Activated CD8-positive, alpha-beta T cell treated with anti-CD3 and anti-CD28 coated beads for 36 hours (primary cell): ENCODE measurements at regions not wholly inside any gene's neighbourhood (a gene's known extent, or its start where the extent isn't known, plus 50 kb on each side); places are given as distances from the start of the nearest gene placed in this dataset.
"Not testable (repeated sequence)": the region's sequence is repeated elsewhere in the genome, so short reads cannot be mapped to it uniquely, and the experiment has no call there.

Source experiments
- ATAC-seq: fragments of 200-7000 bp; cut with Tn5 transposase; one replicate; pipeline ENCODE4 v1.10.0; 2021; ENCODE audit warnings: mild to moderate bottlenecking, moderate library complexity
- CTCF ChIA-PET: fragments of 350-600 bp; sonication (Branson Sonifier 250); formaldehyde crosslinking; loops from one replicate; lab custom pipeline; 2021; ENCODE audit warnings: antibody characterized with exemption; lab: Charles Lee
- POLR2A ChIA-PET: fragments of 350-600 bp; sonication (Branson Sonifier 250); formaldehyde crosslinking; loops from one replicate; lab custom pipeline; 2021; ENCODE audit warnings: antibody characterized with exemption; lab: Charles Lee
- DNase-seq: peaks from one replicate; pipeline ENCODE4 v3.0.0-alpha.2; 2020
- H3K27ac Mint-ChIP-seq: one replicate; pipeline ENCODE4 v1.8.0; 2021; ENCODE audit warnings: mild to moderate bottlenecking, mixed read lengths
- H3K27me3 Mint-ChIP-seq: one replicate; pipeline ENCODE4 v1.8.0; 2021; ENCODE audit warnings: mixed read lengths
- H3K36me3 Mint-ChIP-seq: one replicate; pipeline ENCODE4 v1.8.0; 2021; ENCODE audit warnings: low read depth, mixed read lengths
- H3K4me1 Mint-ChIP-seq: one replicate; pipeline ENCODE4 v1.8.0; 2021; ENCODE audit warnings: low read depth, mixed read lengths
- H3K4me3 Mint-ChIP-seq: one replicate; pipeline ENCODE4 v1.8.0; 2021; ENCODE audit warnings: mild to moderate bottlenecking, moderate library complexity, mixed read lengths
- H3K9me3 Mint-ChIP-seq: one replicate; pipeline ENCODE4 v1.8.0; 2021; ENCODE audit warnings: mixed read lengths
- intact Hi-C: fragments of 100-400 bp; cut with micrococcal nuclease; formaldehyde crosslinking; loops from one replicate; pipeline ENCODE4 v1.10.0; 2022
- TF ChIP-seq, protein P1 (sequence below): fragments of 200-600 bp; IDR thresholded peaks from one replicate; pipeline ENCODE4 v1.8.0; 2022; ENCODE audit warnings: antibody characterized with exemption, mild to moderate bottlenecking

DNA sequence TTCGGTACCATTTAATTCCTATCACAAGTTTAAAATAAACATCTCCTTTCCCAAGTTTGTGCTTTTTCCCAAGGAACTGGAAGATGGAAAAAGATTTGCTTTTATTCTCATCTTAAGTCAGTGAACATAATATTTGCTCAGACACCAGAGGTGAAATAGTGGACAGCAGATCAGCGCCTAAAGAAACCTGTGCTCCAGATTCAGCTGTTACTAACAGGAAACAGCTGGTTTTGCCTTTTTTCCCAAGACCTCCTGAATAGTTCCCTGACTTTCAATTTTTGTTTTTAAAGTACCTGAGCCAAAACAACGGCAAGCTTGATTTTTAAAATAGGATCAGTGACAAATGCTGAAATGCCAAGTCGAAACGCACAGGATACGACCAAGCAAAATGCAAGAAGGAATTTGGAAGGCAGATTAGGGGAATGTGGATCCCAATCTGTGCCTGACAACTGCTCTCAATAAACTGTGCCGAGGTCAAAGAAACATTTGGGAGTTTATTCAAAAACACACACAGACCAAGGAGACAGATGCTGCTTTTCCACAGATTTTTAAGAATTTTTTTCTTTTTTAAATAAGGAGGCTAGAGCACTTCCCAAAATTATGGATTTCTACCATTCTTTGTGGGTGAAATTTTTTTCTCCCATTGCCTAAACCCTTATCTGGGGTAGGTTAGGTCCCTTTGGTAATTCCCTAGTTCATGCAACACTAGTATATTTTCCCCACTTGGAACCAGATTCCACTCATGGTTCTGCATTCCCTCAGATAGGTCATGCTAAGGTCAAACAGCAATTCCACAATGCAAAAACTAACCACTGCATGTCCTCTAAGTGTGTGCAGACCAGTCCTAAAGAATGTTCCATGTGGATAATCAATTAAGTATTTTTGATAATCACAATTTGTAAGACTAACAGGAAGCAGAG is 121.5 kb upstream of the PDE1A start:
- DNase-seq (no peak), ATAC-seq (no peak)
- intact Hi-C loops: no loop called here
- Mint-ChIP-seq H3K27ac (no peak overlapping the region), H3K36me3 (no peaks in the 10 kb centered on the region), H3K27me3 (no peaks in the 10 kb centered on the region), H3K4me1 (no peaks in the 10 kb centered on the region), H3K9me3 (no peaks in the 10 kb centered on the region), H3K4me3 (no peak overlapping the region)
- TF ChIP-seq, protein P1, sequence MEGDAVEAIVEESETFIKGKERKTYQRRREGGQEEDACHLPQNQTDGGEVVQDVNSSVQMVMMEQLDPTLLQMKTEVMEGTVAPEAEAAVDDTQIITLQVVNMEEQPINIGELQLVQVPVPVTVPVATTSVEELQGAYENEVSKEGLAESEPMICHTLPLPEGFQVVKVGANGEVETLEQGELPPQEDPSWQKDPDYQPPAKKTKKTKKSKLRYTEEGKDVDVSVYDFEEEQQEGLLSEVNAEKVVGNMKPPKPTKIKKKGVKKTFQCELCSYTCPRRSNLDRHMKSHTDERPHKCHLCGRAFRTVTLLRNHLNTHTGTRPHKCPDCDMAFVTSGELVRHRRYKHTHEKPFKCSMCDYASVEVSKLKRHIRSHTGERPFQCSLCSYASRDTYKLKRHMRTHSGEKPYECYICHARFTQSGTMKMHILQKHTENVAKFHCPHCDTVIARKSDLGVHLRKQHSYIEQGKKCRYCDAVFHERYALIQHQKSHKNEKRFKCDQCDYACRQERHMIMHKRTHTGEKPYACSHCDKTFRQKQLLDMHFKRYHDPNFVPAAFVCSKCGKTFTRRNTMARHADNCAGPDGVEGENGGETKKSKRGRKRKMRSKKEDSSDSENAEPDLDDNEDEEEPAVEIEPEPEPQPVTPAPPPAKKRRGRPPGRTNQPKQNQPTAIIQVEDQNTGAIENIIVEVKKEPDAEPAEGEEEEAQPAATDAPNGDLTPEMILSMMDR: no peak
- ChIA-PET POLR2A (no interaction called here), CTCF (no interaction called here)

DNA sequence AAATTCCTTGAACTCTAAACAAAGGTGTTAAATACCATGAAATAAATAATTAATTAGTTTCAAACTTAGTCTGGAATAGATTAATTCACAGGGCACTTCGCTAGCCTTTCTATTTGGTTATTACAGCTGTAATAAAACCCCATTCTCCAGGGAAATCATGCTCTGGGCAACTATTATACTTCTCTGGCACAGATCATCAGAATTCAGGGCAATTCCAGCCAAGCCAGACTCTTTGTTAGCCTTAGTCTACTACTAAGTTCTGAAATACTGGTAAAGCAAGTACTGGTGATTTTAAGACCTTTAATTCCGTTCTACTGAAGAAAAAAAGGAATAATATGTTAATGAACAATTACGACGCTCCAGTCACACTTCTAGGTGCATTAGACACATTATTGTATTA is 123.4 kb upstream of the PDE1A start:
- H3K36me3 Mint-ChIP-seq: no peaks in the 10 kb centered on the region
- H3K27me3 Mint-ChIP-seq: no peaks in the 10 kb centered on the region
- H3K4me1 Mint-ChIP-seq: no peaks in the 10 kb centered on the region
- ChIA-PET CTCF (no interaction called here), POLR2A (no interaction called here)
- no peak overlapping the region for H3K27ac Mint-ChIP-seq
- intact Hi-C loops: no loop called here
- H3K4me3 Mint-ChIP-seq: no peak overlapping the region
- no peak for DNase-seq
- H3K9me3 Mint-ChIP-seq: no peaks in the 10 kb centered on the region
- TF ChIP-seq, protein P1: no peak
- ATAC-seq: no peak

DNA sequence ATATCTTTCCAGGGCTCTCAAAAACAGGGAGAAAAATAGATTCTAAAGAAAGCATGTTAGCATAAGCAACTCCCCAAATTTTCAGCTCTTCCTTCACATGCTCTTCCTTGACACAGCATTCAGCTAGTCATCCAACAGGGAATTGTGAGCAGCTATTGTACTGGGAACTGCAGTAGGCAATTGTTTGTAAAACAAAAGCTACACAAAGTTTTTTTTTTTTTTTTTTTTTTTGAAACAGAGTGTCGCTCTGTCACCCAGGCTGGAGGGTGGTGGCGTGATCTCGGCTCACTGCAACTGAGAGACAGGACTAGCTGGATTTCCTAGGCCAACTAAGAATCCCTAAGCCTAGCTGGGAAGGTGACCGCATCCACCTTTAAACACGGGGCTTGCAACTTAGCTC is 125.4 kb upstream of the PDE1A start:
- DNase-seq, H3K9me3 Mint-ChIP-seq, intact Hi-C loops, H3K4me1 Mint-ChIP-seq, POLR2A ChIA-PET, H3K27ac Mint-ChIP-seq, ATAC-seq, CTCF ChIA-PET, H3K36me3 Mint-ChIP-seq, H3K4me3 Mint-ChIP-seq, H3K27me3 Mint-ChIP-seq: not testable (repeated sequence)

DNA sequence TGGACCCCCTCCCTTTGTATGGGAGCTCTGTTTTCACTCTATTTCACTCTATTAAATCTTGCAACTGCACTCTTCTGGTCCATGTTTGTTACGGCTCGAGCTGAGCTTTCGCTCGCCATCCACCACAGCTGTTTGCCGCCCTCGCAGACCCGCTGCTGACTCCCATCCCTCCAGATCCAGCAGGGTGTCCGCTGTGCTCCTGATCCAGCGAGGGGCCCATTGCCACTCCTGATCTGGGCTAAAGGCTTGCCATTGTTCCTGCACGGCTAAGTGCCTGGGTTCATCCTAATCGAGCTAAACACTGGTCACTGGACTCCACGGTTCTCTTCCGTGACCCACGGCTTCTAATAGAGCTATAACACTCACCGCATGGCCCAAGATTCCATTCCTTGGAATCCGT is 125.9 kb upstream of the PDE1A start:
- DNase-seq, CTCF ChIA-PET, H3K27me3 Mint-ChIP-seq, H3K9me3 Mint-ChIP-seq, H3K4me3 Mint-ChIP-seq, H3K36me3 Mint-ChIP-seq, intact Hi-C loops, H3K4me1 Mint-ChIP-seq, ATAC-seq, H3K27ac Mint-ChIP-seq, POLR2A ChIA-PET: not testable (repeated sequence)

DNA sequence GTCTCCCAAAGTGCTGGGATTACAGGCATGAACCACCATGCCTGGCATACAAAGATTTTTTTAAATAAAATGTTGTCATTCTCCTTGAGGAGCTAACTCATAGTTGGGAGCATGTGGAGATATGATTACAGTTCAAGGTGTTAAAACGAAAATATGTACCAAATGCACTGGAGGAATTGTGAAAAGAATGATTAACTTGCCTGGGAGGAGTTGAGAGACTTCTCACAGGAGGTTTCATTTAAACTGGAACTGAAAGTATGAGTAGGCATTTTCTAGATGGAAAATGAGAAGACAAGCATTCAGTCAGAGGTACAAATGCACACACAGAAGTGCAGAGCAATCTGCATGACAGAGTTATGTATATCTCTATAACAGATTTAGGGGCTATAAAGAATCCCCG is 126.6 kb upstream of the PDE1A start:
- DNase-seq: no peak
- Mint-ChIP-seq H3K9me3 (no peaks in the 10 kb centered on the region), H3K36me3 (no peaks in the 10 kb centered on the region), H3K4me3 (no peak overlapping the region), H3K27me3 (no peaks in the 10 kb centered on the region), H3K4me1 (no peaks in the 10 kb centered on the region), H3K27ac (no peak overlapping the region)
- no peak for ATAC-seq
- CTCF ChIA-PET: no interaction called here
- intact Hi-C loops: no loop called here
- POLR2A ChIA-PET: no interaction called here
- TF ChIP-seq, protein P1: no peak

DNA sequence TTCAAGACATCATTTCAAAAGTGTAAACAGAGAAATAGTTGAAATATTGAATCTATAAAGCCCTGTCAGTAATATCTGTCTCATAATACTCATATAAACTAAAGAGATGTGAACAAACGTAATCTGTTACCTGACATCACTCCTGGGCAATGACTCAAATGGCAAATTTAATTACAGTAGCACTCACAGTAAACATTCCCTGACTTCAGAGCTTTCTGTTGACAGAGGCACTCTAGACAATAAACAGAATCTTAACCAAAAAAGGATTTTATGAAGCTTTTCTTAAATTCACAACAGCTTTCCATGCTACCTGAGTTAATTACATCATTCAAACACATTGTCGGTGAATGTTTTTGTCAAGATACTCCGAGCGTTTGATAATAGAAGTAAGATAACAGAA is 128.1 kb upstream of the PDE1A start:
- no peak overlapping the region for H3K4me3 Mint-ChIP-seq
- H3K4me1 Mint-ChIP-seq: no peaks in the 10 kb centered on the region
- ChIA-PET POLR2A (no interaction called here), CTCF (no interaction called here)
- DNase-seq: no peak
- H3K36me3 Mint-ChIP-seq: no peaks in the 10 kb centered on the region
- TF ChIP-seq, protein P1: no peak
- intact Hi-C loops: no loop called here
- H3K27ac Mint-ChIP-seq: no peak overlapping the region
- H3K9me3 Mint-ChIP-seq: no peaks in the 10 kb centered on the region
- no peaks in the 10 kb centered on the region for H3K27me3 Mint-ChIP-seq
- no peak for ATAC-seq
